GM21526 (cell line): ENCODE measurements at regions not wholly inside any gene's neighbourhood (a gene's known extent, or its start where the extent isn't known, plus 50 kb on each side); places are given as distances from the start of the nearest gene placed in this dataset.
"Not testable (repeated sequence)": the region's sequence is repeated elsewhere in the genome, so short reads cannot be mapped to it uniquely, and the experiment has no call there.

Experiments
- ATAC-seq: cut with Tn5 transposase; IDR thresholded peaks from one replicate; pipeline ENCODE4 v1.9.1; 2021; ENCODE audit warnings: moderate library complexity; ENCODE audit not compliant: unreplicated experiment, low FRiP score

DNA sequence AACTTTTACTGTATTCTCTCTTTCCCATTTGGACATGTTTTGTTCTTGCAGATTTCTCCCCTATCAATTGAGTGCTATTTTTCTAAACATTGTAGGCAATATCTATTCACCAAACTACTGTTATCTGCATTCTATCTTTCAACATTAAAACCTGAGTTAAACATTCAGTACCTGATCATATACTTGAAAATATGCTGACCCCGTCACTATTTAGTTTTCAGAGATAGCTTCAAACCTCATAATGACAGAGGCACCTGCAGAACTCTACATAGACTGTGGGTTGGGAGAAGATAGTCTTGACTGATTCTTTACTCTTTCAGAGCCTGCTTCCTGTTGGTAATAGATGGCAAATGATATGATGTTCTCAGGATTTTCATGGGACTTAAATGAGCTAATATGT, 965.7 kb upstream of the GOT2 start:
- no peak for ATAC-seq

DNA sequence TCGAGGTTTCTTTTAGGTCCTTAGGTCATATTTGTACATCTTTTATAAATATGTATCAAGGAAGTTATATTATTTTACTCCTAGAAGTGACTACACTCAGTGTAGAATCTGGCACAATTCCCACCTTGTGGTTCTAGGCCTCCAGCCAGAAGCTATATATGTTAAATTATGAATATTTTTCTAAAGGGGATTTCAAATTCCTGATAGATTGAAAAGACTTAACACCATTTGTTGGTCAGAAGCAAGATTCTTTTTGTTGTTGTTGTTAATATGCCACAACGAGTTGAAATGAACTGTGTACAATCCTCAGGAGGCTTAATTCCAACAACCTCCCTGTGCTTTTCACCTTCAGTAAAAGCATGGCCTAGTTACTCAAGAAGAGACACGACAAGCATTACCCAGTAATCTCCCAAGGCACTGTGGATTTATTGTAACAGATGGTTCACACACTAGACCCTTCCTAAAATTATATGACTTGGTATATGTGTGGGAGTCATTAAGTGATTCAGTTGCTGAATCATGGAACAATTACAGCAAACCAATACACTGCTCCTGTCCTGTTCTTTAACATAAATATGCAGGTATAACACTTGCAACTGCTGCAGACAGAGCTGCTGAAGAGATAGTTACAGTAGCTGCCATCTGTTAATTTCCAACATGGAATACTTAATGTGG, 964.4 kb upstream of the GOT2 start:
- ATAC-seq = no peak

- ATAC-seq = no peak
Observed at GRCh38 chr16:59697761-59698160, 963.6 kb upstream of the GOT2 start.

- no peak for ATAC-seq
Observed at GRCh38 chr16:59697236-59697635, 963.1 kb upstream of the GOT2 start.

DNA sequence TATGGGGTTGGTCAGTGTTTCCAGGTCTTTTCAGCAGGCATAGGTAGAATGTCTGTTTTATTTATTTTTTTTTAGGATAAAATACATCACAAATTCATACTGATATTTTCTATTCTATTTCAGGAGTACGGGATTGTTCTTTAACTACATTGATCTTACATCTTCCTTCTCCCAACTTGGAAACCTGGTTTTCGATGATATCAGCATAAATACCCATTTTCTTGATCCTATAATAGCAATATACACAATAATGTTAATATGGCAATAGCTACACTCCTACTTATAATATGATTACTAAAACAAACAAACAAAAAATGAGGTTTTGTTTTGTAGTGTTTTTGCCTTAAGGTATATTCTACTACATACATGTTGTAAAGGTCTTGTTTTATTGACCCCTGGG, 962.4 kb upstream of the GOT2 start:
- ATAC-seq = no peak

GRCh38 chr16:59690216-59690615, 956.1 kb upstream of the GOT2 start:
- no peak for ATAC-seq

GRCh38 chr16:59688006-59688405, 953.9 kb upstream of the GOT2 start:
- ATAC-seq = no peak

DNA sequence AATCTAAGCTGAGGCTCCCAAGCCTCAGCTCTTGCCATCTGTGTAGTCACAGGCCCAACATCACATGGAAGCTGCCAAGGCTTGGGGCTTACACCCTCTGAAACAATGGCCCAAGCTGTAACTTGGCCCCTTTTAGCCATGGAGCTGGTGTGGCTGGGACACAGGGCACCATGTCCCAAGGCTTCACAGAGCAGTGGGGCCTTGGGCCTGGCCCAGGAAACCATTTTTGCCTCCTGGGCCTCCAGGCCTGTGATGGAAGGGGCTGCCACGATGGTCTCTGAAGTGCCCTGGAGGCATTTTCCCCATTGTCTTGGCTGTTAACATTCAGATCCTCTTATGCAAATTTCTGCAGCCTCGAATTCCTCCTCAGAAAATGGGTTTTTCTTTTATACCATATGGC, 952.3 kb upstream of the GOT2 start:
- ATAC-seq = no peak

- no peak for ATAC-seq
Observed at GRCh38 chr16:59684911-59685310, 950.8 kb upstream of the GOT2 start.

- ATAC-seq = no peak
Observed at GRCh38 chr16:59683709-59684108, 949.6 kb upstream of the GOT2 start.

DNA sequence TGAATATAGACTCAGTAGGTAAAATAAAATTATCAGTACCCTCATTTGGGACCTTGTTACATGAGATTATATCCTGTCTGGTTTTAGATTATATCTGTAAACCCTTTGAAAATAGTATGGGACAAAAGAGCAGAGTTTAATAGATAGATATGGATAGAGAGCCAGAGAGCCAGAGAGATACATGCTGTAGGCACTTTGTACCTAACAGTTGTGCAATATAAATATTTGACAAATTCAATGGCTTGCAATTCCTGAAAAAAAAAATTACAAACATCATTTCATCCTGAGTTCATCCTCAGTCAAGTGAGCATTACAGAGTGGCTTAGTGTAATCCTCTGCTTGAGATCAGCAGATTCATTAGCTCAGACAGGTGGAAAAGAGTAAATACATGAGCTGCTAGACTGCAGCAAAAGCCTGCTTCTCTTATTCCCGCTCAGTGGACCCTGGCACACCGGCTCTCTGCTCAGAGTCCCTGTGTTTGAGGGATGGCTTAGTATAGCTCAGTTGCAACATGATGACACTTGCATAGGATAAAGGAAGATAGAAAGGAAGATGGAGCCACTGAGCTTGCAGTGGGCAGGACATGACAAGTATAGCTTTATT, 931.6 kb upstream of the GOT2 start:
- no peak for ATAC-seq

DNA sequence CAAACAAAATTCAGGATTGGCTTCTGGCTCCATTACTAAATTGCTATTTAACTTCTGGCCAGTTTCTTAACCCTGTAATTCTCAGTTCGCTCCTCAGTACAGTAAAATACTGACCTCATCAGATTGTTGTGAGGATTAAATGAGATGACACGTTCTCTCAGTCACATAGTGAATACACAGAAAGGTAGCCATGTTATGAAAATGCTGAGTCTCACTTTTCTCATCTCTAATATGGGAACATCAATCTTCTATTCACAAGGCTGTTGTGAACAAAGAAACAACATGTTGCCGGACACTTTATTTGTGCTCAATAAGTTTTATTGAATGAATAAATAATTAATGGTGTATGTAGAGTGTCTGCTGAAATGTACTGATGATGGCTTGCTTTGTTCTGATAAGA, 924.5 kb upstream of the GOT2 start:
- no peak for ATAC-seq

GRCh38 chr16:59655031-59655430, 920.9 kb upstream of the GOT2 start:
- no peak for ATAC-seq

DNA sequence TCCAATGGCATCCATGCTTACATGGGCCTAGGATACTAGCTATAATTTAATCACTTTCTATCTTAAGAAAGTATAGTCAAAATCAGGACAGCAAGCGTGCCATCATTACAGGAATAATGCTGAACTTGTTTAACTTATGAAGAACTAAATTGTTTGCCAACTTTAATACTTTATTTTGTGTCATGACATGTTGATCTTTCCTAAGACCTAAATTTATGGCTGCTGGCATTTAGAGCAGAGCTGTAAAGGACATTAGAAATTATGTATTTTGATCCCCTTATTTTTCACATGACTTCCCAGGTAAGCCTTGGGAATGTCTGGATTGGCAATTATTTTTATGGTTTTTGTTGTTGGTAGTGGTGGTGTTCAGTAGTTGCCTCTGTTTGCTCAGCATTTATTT, 920.3 kb upstream of the GOT2 start:
- no peak for ATAC-seq

GRCh38 chr16:59651662-59652061, 917.5 kb upstream of the GOT2 start:
- no peak for ATAC-seq

- ATAC-seq = no peak
Observed at GRCh38 chr16:59645194-59645593, 911.1 kb upstream of the GOT2 start.

GRCh38 chr16:59635674-59636073, 901.6 kb upstream of the GOT2 start:
- ATAC-seq = no peak

DNA sequence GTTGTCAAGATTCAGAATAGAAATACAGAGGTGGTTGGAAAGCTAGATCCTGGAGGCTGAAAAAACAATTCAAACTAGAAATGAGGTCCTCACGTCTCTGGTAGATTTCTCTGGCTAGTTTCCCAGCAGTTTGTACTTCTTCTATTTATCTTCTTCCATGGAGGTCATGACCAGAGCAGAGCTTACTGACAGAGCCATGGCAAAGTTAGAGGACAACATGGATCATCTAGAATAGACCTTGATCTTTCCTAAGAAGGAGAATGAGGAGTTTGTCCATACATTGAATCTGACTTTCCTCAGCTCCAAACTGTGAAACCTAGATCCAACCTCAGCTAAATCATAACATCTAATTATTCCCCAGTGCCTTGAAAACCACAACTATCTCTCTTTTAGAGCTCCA, 900.8 kb upstream of the GOT2 start:
- no peak for ATAC-seq

DNA sequence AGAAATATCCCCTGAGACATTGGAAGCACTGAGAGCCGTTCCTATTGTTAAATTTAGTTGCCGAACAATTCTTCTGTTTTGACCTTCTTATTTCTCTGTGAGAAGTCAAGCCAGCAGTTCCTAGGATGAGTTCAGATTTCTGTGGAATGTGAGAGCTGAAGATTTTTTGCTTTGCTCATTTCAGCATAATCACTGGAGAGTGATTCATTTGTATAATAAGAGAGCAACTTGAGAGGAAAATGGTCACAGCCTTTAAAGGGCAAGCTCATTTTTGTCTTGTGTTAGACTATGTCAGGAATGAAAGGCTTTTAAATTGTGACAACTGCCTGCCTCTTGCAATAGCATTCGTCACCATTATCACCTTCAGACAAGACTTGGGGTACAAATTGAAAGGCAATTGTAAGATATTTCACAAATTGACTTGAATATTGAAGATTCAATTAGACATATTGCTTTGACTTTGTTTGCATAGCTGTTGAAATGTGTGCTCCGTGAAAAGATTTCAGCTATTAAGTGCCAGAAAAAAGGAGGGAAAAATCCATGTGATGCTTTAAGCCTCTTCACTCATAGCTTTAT, 900.0 kb upstream of the GOT2 start:
- no peak for ATAC-seq

DNA sequence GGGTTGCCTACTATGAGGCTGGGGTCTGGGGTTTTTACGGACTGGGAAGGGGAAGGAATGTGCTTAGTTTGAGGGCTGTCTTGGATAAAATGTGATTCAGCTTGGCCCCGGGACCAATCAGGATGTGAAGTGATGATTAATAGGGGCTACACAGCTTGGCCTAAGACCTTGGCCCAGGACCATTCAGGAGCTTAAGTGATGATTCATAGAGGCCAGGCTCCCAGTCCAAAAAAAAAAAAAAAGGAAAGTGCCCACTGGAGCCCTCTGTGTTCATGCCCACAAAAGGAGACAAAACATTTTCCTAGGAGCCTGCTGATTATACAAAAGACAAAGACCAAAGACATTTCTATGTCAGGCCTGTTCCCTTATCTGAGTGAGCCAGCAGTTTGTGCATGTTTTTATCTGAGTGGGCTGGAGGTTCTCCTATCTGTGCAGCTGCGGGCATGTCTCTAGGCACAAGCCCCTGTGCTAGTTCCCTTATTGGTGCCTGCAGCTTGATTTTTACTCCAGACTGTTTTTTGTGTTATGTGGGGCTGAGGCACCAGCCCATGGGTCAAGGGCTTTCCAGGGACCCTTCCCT, 898.2 kb upstream of the GOT2 start:
- no peak for ATAC-seq

- ATAC-seq = not testable (repeated sequence)
Observed at GRCh38 chr16:59624381-59624780, 890.3 kb upstream of the GOT2 start.
